ENCODE measurements at regions not wholly inside any gene's neighbourhood (a gene's known extent, or its start where the extent isn't known, plus 50 kb on each side); places are given as distances from the start of the nearest gene placed in this dataset.
"Not testable (repeated sequence)": the region's sequence is repeated elsewhere in the genome, so short reads cannot be mapped to it uniquely, and the experiment has no call there.

- DNase-seq, result no peak
Observed at GRCh38 chr1:187563191-187563590, 734.4 kb downstream of the PLA2G4A start.

GRCh38 chr1:187566354-187566753 lies 737.6 kb downstream of the PLA2G4A start:
- DNase-seq, result no peak

- no peak for DNase-seq
Observed at GRCh38 chr1:187568067-187568466, 739.3 kb downstream of the PLA2G4A start.

DNA sequence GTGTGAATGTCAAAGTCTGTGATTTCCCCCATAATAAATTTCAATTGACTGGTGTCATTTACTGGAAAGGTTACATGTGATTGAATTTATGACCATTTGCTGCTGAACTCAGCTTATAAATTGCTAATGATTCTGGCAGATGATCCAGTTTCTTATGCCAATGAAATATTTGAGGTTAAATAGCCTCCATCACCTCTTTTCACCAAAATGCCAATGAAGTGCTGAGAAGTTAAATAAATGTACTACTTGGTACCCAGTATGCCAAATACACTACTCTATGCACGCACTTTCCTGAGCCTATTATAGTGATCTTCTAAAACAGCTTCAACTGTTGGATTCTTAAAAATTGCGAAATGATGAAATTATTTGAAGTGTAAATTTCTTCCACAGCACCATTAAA lies 741.4 kb downstream of the PLA2G4A start:
- no peak for DNase-seq

- DNase-seq, result no peak
Observed at GRCh38 chr1:187577610-187578009, 748.9 kb downstream of the PLA2G4A start.

DNA sequence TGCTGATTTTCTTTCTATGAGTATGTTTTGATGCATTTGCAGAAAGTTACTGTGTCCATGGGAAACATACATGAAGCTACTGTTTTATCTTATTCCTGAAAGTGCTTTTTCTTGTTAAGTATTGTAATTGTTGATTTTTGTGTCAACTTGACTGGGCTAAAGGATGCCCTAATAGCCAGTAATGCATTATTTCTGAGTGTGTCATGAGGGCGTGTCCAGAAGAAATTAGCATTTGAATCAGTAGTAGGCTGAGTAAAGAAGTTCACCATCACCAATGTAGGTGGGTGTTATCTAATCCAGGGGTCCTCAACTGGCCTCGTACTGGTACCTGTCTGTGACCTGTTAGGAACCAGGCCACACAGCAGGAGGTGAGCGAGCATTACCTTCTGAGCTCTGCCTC lies 760.2 kb downstream of the PLA2G4A start:
- no peak for DNase-seq

DNA sequence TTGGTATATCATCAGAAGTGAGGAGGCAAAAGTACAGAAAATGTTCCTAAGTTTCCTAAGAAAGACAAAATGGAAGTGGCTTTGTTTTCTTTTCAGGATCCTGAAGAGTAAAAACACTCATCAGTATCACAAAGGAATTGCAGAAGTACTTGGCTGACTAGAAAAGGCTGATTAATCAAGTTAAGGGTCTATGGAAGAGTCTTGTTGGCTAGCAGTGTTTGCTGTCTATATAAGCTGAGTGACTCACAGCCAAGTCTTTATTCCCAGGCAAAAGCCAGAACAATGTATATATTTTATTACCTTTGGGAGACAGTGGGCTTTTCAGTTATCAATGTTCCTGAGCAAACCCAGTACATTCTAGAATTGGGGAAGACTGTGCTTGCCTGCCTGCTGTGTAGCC lies 777.0 kb downstream of the PLA2G4A start:
- DNase-seq, result no peak

DNA sequence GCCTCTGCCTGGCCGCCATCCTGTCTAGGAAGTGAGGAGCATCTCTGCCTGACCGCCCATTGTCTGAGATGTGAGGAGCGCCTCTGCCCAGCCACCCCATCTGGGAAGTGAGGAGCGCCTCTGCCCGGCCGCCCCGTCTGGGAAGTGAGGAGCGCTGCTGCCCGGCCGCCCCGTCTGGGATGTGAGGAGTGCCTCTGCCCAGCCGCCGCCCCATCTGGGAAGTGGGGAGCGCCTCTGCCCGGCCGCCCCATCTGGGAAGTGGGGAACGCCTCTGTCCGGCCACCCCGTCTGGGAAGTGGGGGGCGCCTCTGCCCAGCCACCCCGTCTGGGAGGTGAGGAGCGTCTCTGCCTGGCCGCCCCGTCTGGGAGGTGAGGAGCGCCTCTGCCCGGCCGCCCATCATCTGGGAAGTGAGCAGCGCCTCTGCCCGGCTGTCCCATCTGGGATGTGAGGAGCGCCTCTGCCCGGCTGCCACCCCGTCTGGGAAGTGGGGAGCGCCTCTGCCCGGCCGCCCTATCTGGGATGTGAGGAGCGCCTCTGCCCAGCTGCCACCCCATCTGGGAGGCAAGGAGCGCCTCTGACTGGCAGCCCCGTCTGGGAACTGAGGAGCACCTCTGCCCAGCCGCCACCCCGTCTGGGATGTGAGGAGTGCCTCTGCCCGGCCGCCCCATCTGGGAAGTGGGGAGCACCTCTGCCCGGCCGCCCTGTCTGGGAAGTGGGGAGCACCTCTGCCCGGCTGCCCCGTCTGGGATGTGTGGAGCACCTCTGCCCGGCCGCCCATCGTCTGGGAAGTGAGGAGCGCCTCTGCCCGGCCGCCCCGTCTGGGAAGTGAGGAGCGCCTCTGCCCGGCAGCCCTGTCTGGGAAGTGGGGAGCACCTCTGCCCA lies 787.3 kb downstream of the PLA2G4A start:
- not testable (repeated sequence) for DNase-seq

DNA sequence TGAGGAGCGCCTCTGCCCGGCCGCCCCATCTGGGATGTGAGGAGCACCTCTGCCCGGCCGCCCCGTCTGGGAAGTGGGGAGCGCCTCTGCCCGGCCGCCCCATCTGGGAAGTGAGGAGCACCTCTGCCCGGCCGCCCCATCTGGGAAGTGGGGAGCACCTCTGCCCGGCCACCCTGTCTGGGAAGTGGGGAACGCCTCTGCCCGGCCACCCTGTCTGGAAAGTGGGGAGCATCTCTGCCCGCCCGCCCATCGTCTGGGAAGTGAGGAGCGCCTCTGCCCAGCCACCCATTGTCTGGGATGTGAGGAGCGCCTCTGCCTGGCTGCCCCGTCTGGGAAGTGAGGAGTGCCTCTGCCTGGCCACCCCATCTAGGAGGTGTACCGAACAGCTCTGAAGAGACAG lies 788.1 kb downstream of the PLA2G4A start:
- DNase-seq, result not testable (repeated sequence)

- no peak for DNase-seq
Observed at GRCh38 chr1:187617776-187618175, 789.0 kb downstream of the PLA2G4A start.

GRCh38 chr1:187619175-187619574 lies 790.4 kb downstream of the PLA2G4A start:
- DNase-seq, result no peak

DNA sequence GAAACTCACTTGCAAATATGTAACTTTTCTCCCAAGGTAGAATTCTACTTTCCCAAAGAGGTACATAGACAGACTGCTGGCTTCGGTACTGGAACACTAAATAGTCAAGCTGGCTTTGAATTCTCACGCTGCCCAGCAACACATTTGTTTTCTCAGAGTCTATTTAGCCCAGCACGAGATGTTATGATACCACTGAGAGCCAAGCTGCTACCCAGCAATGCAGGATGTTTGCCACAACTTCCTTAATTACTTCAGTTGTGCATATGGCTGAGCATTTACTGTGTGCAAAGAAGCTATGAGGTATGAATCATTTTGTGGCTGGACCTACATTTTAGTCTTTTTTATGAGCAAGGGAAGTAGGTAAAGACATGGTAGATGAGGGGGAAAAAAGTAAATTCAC lies 793.2 kb downstream of the PLA2G4A start:
- DNase-seq, result no peak

- DNase-seq, result no peak
Observed at GRCh38 chr1:187622545-187622944, 793.8 kb downstream of the PLA2G4A start.

- no peak for DNase-seq
Observed at GRCh38 chr1:187624812-187625545, 796.2 kb downstream of the PLA2G4A start.

GRCh38 chr1:187626056-187626455 lies 797.3 kb downstream of the PLA2G4A start:
- no peak for DNase-seq

DNA sequence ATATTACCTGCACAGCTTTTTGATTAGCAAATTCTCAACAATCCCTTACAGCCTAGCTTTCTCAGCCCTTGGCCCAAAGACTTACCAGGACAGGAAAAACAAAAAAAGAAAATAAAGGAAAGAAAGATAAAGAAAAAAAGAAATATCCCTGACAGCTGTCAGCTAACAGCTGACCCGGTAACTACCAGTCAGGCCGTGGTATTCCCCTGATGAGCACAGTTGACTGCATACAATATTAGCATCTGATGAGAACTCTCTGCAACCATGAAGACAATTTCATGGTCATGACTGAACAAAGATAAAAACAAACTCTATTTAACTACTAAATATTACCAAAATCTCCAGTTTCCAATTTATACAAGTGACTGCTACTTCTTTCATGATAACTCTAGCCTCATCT lies 798.8 kb downstream of the PLA2G4A start:
- no peak for DNase-seq

GRCh38 chr1:187629075-187629474 lies 800.3 kb downstream of the PLA2G4A start:
- no peak for DNase-seq

- no peak for DNase-seq
Observed at GRCh38 chr1:187630653-187631380, 802.1 kb downstream of the PLA2G4A start.

DNA sequence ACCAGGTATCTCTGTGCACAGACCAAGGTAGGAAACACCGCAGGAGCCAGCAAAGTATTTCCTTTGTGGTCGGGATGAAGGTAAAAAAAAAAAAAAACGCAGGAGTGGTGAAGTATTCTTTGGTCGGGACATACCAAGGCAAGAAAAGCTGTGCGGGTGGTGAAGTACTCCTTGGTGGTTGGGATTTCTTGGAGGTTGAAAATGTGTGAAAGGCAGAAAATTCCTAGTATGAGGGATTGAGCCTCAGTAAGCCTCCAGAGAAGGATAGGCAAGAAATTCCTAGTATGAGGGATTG lies 802.6 kb downstream of the PLA2G4A start:
- no peak for DNase-seq

DNA sequence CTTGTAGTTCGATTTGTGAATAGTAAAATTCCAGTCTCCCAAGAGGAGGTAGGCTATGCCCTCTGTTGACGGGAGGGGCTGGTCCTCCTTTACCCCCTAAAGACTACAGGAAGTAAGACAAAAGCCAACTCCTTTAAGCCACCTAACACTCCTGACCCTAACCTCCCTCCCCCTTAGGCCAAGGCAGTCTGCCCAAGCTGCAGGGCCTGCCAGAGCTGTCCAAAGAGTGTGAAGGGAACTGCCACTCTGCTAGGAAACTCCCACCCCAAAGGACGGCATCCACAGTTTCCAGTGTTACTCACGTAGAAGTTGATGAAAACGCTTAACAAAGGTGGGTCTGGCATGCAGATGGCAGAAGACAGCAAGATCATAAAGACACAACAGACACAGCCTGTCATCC lies 803.2 kb downstream of the PLA2G4A start:
- no peak for DNase-seq

GRCh38 chr1:187634940-187635339 lies 806.2 kb downstream of the PLA2G4A start:
- no peak for DNase-seq

GRCh38 chr1:187638733-187639434 lies 810.1 kb downstream of the PLA2G4A start:
- DNase-seq, result no peak

DNA sequence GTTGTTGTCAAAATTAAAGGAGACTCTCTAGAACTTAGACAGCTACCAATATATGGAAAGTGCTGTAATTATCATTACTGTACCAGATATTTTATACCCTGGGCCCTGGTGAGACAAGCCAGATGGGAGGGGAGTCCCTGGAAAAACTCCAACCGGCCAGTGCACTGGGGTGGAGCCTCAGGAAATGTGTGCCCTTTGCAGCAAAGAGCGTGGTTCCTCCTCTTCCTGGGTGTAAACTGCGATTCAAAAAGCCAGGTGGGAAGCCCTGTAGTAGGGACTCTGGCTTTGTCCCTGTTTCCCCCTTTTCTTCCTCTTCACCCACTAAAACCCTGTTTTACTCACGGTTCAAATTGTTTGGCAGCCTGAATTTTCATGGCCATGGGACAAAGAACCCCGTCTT lies 812.3 kb downstream of the PLA2G4A start:
- DNase-seq, result no peak
